ENCODE measurements at regions not wholly inside any gene's neighbourhood (a gene's known extent, or its start where the extent isn't known, plus 50 kb on each side); places are given as distances from the start of the nearest gene placed in this dataset.
"Not testable (repeated sequence)": the region's sequence is repeated elsewhere in the genome, so short reads cannot be mapped to it uniquely, and the experiment has no call there.

DNA sequence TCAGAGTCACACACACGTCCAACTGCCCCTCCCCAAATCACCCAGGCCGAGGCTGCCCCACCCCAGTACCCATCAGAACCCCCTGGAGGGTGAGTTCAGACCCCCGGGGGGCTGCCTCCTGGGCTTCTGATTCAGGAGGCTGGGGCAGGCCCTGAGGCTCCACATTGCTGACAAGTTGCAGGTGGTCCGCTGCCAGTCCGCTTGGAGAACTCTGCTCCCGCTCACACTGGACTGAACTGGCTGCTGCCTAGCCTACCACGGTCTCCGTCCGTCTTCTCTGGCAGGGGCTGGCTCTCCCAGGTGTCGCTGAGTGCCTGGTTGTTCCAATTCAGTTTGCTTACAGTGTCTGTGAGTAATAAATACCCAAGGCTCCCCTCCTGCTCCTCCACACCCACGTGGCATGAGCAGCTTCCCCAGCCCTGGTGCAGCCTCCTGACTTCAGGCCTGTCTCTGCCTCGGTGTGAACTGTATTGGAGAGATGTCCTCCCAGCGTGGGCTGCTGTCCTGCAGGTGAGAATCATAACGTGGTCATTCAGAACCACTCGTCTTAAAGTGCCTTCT lies 163.4 kb downstream of the LAT start:
- intact Hi-C loops (cut with micrococcal nuclease; ENCODE audit: unreplicated experiment), result no loop called here
- H3K4me2 ChIP-seq (ENCODE audit: control insufficient read depth, insufficient read depth), result no peak overlapping the region
- ChIA-PET CTCF (no interaction called here), RAD21 (ENCODE audit: unreplicated experiment) (no interaction called here), SMC1A (ENCODE audit: uncharacterized antibody, unreplicated experiment) (no interaction called here), POLR2A (no interaction called here)
- no peak for TF ChIP-seq WRNIP1 (IDR thresholded peaks at IDR 0.05; ENCODE audit: borderline replicate concordance, low read depth, low read length)
- TF ChIP-seq ATF3 (IDR thresholded peaks at IDR 0.05; ENCODE audit: borderline replicate concordance, extremely low read depth, low read depth, low read length), result no peak
- no peak for TF ChIP-seq ASH2L (IDR thresholded peaks at IDR 0.05; ENCODE audit: borderline replicate concordance, low read depth)
- no peak for TF ChIP-seq TCF7 (IDR thresholded peaks at IDR 0.05; ENCODE audit: borderline replicate concordance)
- TF ChIP-seq MTA2 (IDR thresholded peaks at IDR 0.05; ENCODE audit: low read depth), result no peak
- TF ChIP-seq RCOR1 (conservative IDR thresholded peaks at IDR 0.05; ENCODE audit: low read depth, low read length), result no peak
- no peak for TF ChIP-seq ZNF24 (IDR thresholded peaks at IDR 0.05)
- TF ChIP-seq BACH1 (IDR thresholded peaks at IDR 0.05; ENCODE audit: borderline replicate concordance), result no peak
- TF ChIP-seq TBL1XR1 (IDR thresholded peaks at IDR 0.05; ENCODE audit: low read depth, low read length), result no peak
- TF ChIP-seq SUZ12 (IDR thresholded peaks at IDR 0.05; ENCODE audit: unreplicated experiment), result no peak
- no peak for TF ChIP-seq CREM (IDR thresholded peaks at IDR 0.05; ENCODE audit: low read depth)
- TF ChIP-seq RFX5 (IDR thresholded peaks at IDR 0.05; ENCODE audit: low read depth, low read length), result no peak
- TF ChIP-seq POU2F2 (IDR thresholded peaks at IDR 0.05; ENCODE audit: borderline replicate concordance, low read depth, low read length), result no peak
- no peak for TF ChIP-seq PAX8 (IDR thresholded peaks at IDR 0.05)
- ATAC-seq (no peak), DNase-seq (ENCODE audit: low read depth, low spot score) (no peak), FAIRE-seq (no peak)
- BruUV-seq (replicated peaks), result no TSS peak
- H3K9me3 ChIP-seq (replicated peaks; ENCODE audit: control insufficient read depth, insufficient read depth, low read length), result no peaks in the 10 kb centered on the region
- no peaks in the 10 kb centered on the region for H4K20me1 ChIP-seq (ENCODE audit: control insufficient read depth, insufficient read depth)
- 69% methylated on average over 15 of the region's 15 CpGs for WGBS (ENCODE audit: insufficient coverage, insufficient replicate concordance, low lambda C conversion rate, missing lambda C conversion rate)
- H3K27me3 ChIP-seq (replicated peaks in 1 of 2; ENCODE audit: control insufficient read depth in 2 of 2, insufficient read depth in 2 of 2, low read length in 1 of 2), result no peaks in the 10 kb centered on the region
- no peaks in the 10 kb centered on the region for H3K36me3 ChIP-seq (ENCODE audit: control insufficient read depth in 2 of 2, insufficient read depth in 2 of 2, low read length in 1 of 2)
- in situ Hi-C loops (cut with MboI), result no loop called here
- H2AFZ ChIP-seq (ENCODE audit: control insufficient read depth, low read depth, low read length), result no peak overlapping the region
- no peak overlapping the region for H3K27ac ChIP-seq (ENCODE audit: control insufficient read depth, insufficient read depth)
- no peak overlapping the region for H3K9ac ChIP-seq (ENCODE audit: control insufficient read depth, insufficient read depth, low read length)
- no peaks in the 10 kb centered on the region for H3K79me2 ChIP-seq (ENCODE audit: control insufficient read depth, insufficient read depth, low read length)
- H3K4me1 ChIP-seq (ENCODE audit: control insufficient read depth, insufficient read depth, low read length), result no peaks in the 10 kb centered on the region
- H3K4me3 ChIP-seq, result no peak overlapping the region

DNA sequence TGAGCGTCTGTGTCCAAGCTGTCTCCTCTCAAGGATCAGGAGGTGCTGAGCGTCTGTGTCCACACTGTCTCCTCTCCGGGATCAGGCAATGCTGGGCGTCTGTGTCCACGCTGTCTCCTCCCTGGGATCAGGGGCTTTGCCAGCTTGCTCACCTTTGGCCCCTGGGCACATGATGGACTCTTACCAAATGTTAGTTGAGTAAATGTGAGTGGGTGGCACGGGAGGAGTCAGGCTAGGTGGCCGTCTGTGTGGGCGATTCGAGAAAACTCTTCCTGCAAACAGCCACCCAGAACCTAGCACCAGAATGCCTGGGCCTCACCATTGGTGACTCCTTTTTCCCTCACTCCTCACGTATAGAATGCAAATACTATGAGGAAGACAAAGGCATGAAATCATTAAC lies 162.9 kb downstream of the LAT start:
- H3K4me2 ChIP-seq (ENCODE audit: control insufficient read depth, insufficient read depth); H3K27me3 ChIP-seq (replicated peaks in 1 of 2; ENCODE audit: control insufficient read depth in 2 of 2, insufficient read depth in 2 of 2, low read length in 1 of 2); ATAC-seq; H2AFZ ChIP-seq (ENCODE audit: control insufficient read depth, low read depth, low read length); H3K4me1 ChIP-seq (ENCODE audit: control insufficient read depth, insufficient read depth, low read length); H3K79me2 ChIP-seq (ENCODE audit: control insufficient read depth, insufficient read depth, low read length); H3K27ac ChIP-seq (ENCODE audit: control insufficient read depth, insufficient read depth); CTCF ChIA-PET; H3K4me3 ChIP-seq; H4K20me1 ChIP-seq (ENCODE audit: control insufficient read depth, insufficient read depth); intact Hi-C loops (cut with micrococcal nuclease; ENCODE audit: unreplicated experiment); RAD21 ChIA-PET (ENCODE audit: unreplicated experiment); in situ Hi-C loops (cut with MboI); SMC1A ChIA-PET (ENCODE audit: uncharacterized antibody, unreplicated experiment); H3K9ac ChIP-seq (ENCODE audit: control insufficient read depth, insufficient read depth, low read length); BruUV-seq (replicated peaks); POLR2A ChIA-PET; FAIRE-seq; DNase-seq (ENCODE audit: low read depth, low spot score); H3K36me3 ChIP-seq (ENCODE audit: control insufficient read depth in 2 of 2, insufficient read depth in 2 of 2, low read length in 1 of 2); H3K9me3 ChIP-seq (replicated peaks; ENCODE audit: control insufficient read depth, insufficient read depth, low read length): not testable (repeated sequence)
- WGBS (ENCODE audit: insufficient coverage, insufficient replicate concordance, low lambda C conversion rate, missing lambda C conversion rate), result 72% methylated on average over 10 of the region's 10 CpGs

All from GM12878 (cell line).